HAP-1 (cell line): ENCODE measurements at regions not wholly inside any gene's neighbourhood (a gene's known extent, or its start where the extent isn't known, plus 50 kb on each side); places are given as distances from the start of the nearest gene placed in this dataset.

Experiments used
- DNase-seq, 2 experiments: peaks; one replicate each; pipeline ENCODE4 v3.0.0-alpha.2; 2016 to 2020; ENCODE audit warnings: low spot score in 2 of 2
- H3K27me3 ChIP-seq: fragments of 250-450 bp; sonication (Bioruptor Pico); 2 replicates; pipeline ENCODE4 v1.5.1; 2020; ENCODE audit warnings: low read depth, mild to moderate bottlenecking, moderate library complexity
- H3K36me3 ChIP-seq: fragments of 250-450 bp; sonication (Bioruptor Pico); replicated peaks from 2 replicates; pipeline ENCODE4 v1.5.1; 2020; ENCODE audit warnings: mild to moderate bottlenecking
- H3K4me1 ChIP-seq: fragments of 250-450 bp; sonication (Bioruptor Pico); 2 replicates; pipeline ENCODE4 v1.5.1; 2020; ENCODE audit warnings: mild to moderate bottlenecking
- H3K4me3 ChIP-seq: fragments of 250-450 bp; sonication (Bioruptor Pico); 2 replicates; pipeline ENCODE4 v1.5.1; 2020; ENCODE audit warnings: mild to moderate bottlenecking, moderate library complexity
- H3K9me3 ChIP-seq: fragments of 250-450 bp; sonication (Bioruptor Pico); 2 replicates; pipeline ENCODE4 v1.5.1; 2020; ENCODE audit warnings: mild to moderate bottlenecking, moderate library complexity
- in situ Hi-C: fragments of 300-500 bp; cut with MboI; formaldehyde crosslinking; loops from 3 replicates; pipeline ENCODE4 v1.14.3; 2020; ENCODE audit warnings: low sequenced_read_pairs, inconsistent platforms, mixed read lengths

DNA sequence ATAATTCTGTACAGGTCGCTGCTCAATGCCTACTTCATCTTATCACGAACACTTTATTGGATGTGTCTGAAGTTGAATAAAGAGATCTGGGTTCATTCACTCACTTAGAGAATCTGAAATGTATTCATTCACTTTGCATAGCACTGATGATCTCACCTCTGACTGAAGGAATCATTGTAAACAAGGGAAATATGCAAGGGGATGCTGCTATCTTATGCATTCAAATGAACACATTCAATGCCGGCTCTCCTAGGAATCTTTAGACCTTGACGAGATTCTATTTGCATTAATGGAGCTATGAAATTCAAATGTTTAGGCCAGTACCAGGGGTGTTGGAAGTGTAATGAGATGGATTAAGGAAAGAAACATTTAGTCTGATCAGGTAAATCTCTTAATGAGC lies 200.6 kb upstream of the COBL start:
- H3K9me3 ChIP-seq = no peaks in the 10 kb centered on the region
- in situ Hi-C loops = no loop called here
- no peaks in the 10 kb centered on the region for H3K27me3 ChIP-seq
- no peak overlapping the region for H3K4me3 ChIP-seq
- peaks cover 12% of the 10 kb centered on the region for H3K4me1 ChIP-seq
- DNase-seq = peak in 1 of 2 experiments; percentile 26
- H3K36me3 ChIP-seq = no peaks in the 10 kb centered on the region

GRCh38 chr7:51501620-51502019 lies 185.0 kb upstream of the COBL start:
- in situ Hi-C loops = no loop called here
- Histone ChIP-seq H3K27me3 (no peaks in the 10 kb centered on the region), H3K4me3 (no peak overlapping the region), H3K4me1 (no peaks in the 10 kb centered on the region), H3K36me3 (no peaks in the 10 kb centered on the region), H3K9me3 (no peaks in the 10 kb centered on the region; the same call in 1 of the 2 replicates)
- no peak for DNase-seq

- H3K36me3 ChIP-seq = no peaks in the 10 kb centered on the region
- H3K27me3 ChIP-seq = no peaks in the 10 kb centered on the region
- DNase-seq = peak; percentile 71 to 80
- no peak overlapping the region for H3K4me3 ChIP-seq
- peaks cover 2% of the 10 kb centered on the region; the same call in 1 of the 2 replicates for H3K9me3 ChIP-seq
- peaks cover 5% of the 10 kb centered on the region for H3K4me1 ChIP-seq
- in situ Hi-C loops = no loop called here
Observed at GRCh38 chr7:51482976-51483375, 166.4 kb upstream of the COBL start.

- Histone ChIP-seq H3K36me3 (no peaks in the 10 kb centered on the region), H3K4me3 (no peak overlapping the region), H3K9me3 (peaks cover 2% of the 10 kb centered on the region; the same call in 1 of the 2 replicates), H3K4me1 (peaks cover 5% of the 10 kb centered on the region), H3K27me3 (no peaks in the 10 kb centered on the region)
- no peak for DNase-seq
- in situ Hi-C loops = no loop called here
Observed at GRCh38 chr7:51481421-51481820, 164.8 kb upstream of the COBL start.

- in situ Hi-C loops = no loop called here
- DNase-seq = no peak
- no peaks in the 10 kb centered on the region for H3K36me3 ChIP-seq
- H3K9me3 ChIP-seq = no peaks in the 10 kb centered on the region
- H3K4me1 ChIP-seq = no peaks in the 10 kb centered on the region
- no peaks in the 10 kb centered on the region for H3K27me3 ChIP-seq
- H3K4me3 ChIP-seq = no peak overlapping the region
Observed at GRCh38 chr7:51477819-51478218, 161.2 kb upstream of the COBL start.

DNA sequence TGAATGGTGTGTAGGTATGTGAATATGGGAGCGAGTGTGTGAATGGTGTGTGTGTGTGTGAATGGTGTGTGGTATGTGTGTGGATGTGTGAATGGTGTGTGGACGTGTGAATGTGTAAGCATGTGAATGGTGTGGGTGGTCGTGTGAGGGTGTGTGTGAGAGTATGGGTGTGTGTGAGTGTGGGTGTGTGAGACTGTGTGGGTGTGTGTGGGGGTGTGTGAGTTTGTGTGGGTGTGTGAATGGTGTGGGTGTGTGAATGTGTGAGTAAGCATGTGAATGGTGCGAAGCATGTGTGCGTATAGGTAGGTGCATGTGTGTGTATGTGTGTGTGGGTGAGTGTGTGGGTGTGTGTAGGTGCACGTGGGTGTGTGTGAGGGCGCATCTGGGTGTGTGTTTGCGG lies 160.7 kb upstream of the COBL start:
- no peak for DNase-seq
- Histone ChIP-seq H3K36me3 (no peaks in the 10 kb centered on the region), H3K4me1 (no peaks in the 10 kb centered on the region), H3K9me3 (no peaks in the 10 kb centered on the region), H3K4me3 (no peak overlapping the region), H3K27me3 (no peaks in the 10 kb centered on the region)
- in situ Hi-C loops = no loop called here

GRCh38 chr7:51476026-51476425 lies 159.4 kb upstream of the COBL start:
- H3K36me3 ChIP-seq = no peaks in the 10 kb centered on the region
- in situ Hi-C loops = no loop called here
- DNase-seq = no peak
- H3K4me3 ChIP-seq = no peak overlapping the region
- H3K27me3 ChIP-seq = no peaks in the 10 kb centered on the region
- H3K4me1 ChIP-seq = no peaks in the 10 kb centered on the region
- no peaks in the 10 kb centered on the region for H3K9me3 ChIP-seq

DNA sequence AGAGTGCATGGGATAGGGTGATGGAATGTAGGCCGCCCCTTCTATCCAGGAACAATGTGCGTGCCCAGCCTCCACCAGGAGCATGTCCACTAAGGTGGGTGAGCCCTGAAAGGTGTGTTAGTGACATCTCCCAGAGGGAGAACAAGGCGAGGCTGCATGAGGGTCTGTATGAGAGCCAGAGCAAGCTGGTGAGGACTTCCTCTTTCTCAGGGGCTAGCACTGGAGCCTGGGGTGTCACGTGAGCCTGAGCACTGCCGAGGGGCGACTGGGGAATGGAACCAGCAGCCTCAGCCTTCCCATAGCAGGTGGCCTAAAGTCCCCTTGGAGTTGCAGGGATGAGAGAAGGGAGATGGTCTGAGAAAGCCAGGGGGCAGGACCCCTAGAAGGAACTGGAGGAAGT lies 156.3 kb upstream of the COBL start:
- Histone ChIP-seq H3K4me3 (no peak overlapping the region), H3K9me3 (no peaks in the 10 kb centered on the region), H3K27me3 (no peaks in the 10 kb centered on the region), H3K4me1 (peaks cover 3% of the 10 kb centered on the region), H3K36me3 (no peaks in the 10 kb centered on the region)
- no peak for DNase-seq
- in situ Hi-C loops = no loop called here

GRCh38 chr7:51471981-51472296 lies 155.3 kb upstream of the COBL start:
- H3K9me3 ChIP-seq = no peaks in the 10 kb centered on the region
- no peak for DNase-seq
- H3K4me1 ChIP-seq = peaks cover 3% of the 10 kb centered on the region
- no peaks in the 10 kb centered on the region for H3K27me3 ChIP-seq
- H3K36me3 ChIP-seq = no peaks in the 10 kb centered on the region
- H3K4me3 ChIP-seq = no peak overlapping the region
- in situ Hi-C loops = no loop called here

DNA sequence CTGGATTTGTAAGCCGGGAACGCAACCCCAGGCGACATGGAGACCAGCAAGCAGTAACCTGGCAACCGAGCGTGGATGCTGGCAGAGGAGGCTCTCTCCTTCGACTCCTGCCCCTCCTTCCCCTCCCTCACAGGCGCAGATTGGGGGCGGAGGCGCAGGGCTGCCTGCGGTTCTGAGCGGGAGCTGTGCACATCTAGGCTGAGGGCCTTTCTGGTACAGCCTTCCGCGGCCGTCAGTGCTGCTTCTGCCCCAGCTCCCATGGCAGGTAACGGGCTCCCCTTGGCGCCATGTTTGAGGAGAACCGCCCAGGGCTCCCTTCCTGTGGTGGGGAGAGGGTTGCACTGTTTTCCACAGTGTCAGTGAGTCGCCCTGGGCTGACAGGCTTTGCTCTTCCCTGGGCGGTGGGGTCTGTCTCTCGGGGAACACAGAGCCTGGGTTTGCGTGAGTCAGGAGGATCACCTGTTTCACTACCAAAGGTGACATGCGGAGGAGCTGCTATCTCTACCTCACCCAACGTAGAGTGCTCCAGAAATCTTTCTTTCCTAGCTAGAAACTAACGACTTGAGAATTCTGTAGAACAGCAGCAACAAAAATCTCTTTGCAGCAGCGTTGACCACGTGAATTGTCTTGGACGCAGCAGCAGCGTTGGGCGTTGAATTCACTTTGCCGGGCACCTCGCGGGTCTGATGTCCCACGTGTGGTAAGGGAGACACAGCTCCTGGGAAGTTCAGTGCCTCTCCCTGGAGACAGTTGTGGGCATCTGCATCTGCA lies 154.8 kb upstream of the COBL start:
- peaks cover 3% of the 10 kb centered on the region for H3K4me1 ChIP-seq
- H3K36me3 ChIP-seq = no peaks in the 10 kb centered on the region
- in situ Hi-C loops = no loop called here
- H3K9me3 ChIP-seq = no peaks in the 10 kb centered on the region
- H3K27me3 ChIP-seq = no peaks in the 10 kb centered on the region
- H3K4me3 ChIP-seq = no peak overlapping the region
- peak in 1 of 2 experiments; percentile 70 for DNase-seq

GRCh38 chr7:51467384-51468017 lies 150.9 kb upstream of the COBL start:
- Histone ChIP-seq H3K4me3 (no peak overlapping the region), H3K9me3 (no peaks in the 10 kb centered on the region; the same call in 1 of the 2 replicates), H3K4me1 (peaks cover 3% of the 10 kb centered on the region), H3K36me3 (no peaks in the 10 kb centered on the region), H3K27me3 (no peaks in the 10 kb centered on the region)
- in situ Hi-C loops = no loop called here
- no peak for DNase-seq

GRCh38 chr7:51459809-51460208 lies 143.2 kb upstream of the COBL start:
- Histone ChIP-seq H3K27me3 (no peaks in the 10 kb centered on the region), H3K4me1 (peaks cover 48% of the 10 kb centered on the region), H3K9me3 (no peaks in the 10 kb centered on the region; the same call in 1 of the 2 replicates), H3K4me3 (no peak overlapping the region), H3K36me3 (no peaks in the 10 kb centered on the region)
- in situ Hi-C loops = no loop called here
- peak; percentile 62 to 68 for DNase-seq

DNA sequence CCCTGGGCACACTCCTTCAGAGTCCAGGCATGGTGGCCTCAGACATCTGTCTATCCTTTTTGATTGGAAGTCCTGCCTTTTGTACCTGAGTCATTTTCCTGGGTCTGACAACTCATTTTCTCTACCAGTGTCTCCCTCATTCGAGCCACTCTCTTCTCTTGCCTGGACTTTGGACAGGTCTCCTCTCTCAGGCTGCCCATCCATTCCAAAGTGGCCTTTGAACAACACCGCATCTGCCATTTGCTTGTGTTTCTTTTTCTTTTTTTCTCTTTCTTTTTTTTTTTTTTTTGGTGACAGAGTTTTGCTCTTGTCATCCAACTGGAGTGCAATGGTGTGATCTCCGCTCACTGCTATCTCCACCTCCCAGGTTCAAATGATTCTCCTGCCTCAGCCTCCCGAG lies 142.1 kb upstream of the COBL start:
- in situ Hi-C loops = no loop called here
- Histone ChIP-seq H3K27me3 (no peaks in the 10 kb centered on the region), H3K36me3 (no peaks in the 10 kb centered on the region), H3K4me1 (peaks cover 53% of the 10 kb centered on the region), H3K4me3 (no peak overlapping the region), H3K9me3 (no peaks in the 10 kb centered on the region)
- no peak for DNase-seq

DNA sequence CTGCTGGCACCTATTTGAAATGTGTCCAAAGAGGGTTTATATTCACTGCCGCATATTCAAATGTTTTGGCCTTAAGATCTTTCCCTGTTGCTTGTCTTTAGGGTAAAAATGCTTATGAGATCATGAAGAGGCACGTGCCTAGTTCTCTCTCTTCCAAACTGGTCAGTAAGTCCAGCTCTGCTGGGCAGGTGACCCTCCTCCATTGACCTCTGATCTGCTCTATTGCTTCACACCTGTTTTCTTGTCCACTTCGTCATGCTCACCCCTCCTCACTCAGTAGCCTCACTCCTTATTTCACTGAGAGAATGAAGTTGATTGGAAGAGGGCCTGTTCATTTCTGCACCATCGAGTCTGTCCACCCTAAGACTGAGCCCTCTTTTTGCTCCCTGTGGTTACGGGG lies 140.5 kb upstream of the COBL start:
- H3K27me3 ChIP-seq = no peaks in the 10 kb centered on the region
- peaks cover 53% of the 10 kb centered on the region for H3K4me1 ChIP-seq
- H3K36me3 ChIP-seq = no peaks in the 10 kb centered on the region
- in situ Hi-C loops = no loop called here
- DNase-seq = peak in 1 of 2 experiments; percentile 32
- H3K4me3 ChIP-seq = no peak overlapping the region
- H3K9me3 ChIP-seq = no peaks in the 10 kb centered on the region
